Body of pancreas (tissue), 4 donors: ENCODE measurements at regions not wholly inside any gene's neighbourhood (a gene's known extent, or its start where the extent isn't known, plus 50 kb on each side); places are given as distances from the start of the nearest gene placed in this dataset.

Source experiments
- CTCF ChIP-seq, 7 experiments: fragments of 450-650 bp in 4 of 7; fragments of 200-600 bp in 3 of 7; sonication (generic) in 3 of 7; IDR thresholded peaks; one replicate each; pipeline ENCODE4 v1.5.1; 2016 to 2019; ENCODE audit warnings: antibody characterized with exemption in 7 of 7
- POLR2A ChIP-seq, 3 donors: fragments of 450-650 bp; IDR thresholded peaks; one replicate each; pipeline ENCODE4 v1.6.1; 2016; ENCODE audit warnings: antibody characterized with exemption in 3 of 3, mild to moderate bottlenecking in 2 of 3

- TF ChIP-seq CTCF (IDR thresholded peaks at IDR 0.05) (no peak), POLR2A (IDR thresholded peaks at IDR 0.05) (no peak)
These were observed 103.4 kb upstream of the SEMA3D start for GRCh38 chr7:85290269-85290668.
